GM12872 (cell line): ENCODE measurements at regions not wholly inside any gene's neighbourhood (a gene's known extent, or its start where the extent isn't known, plus 50 kb on each side); places are given as distances from the start of the nearest gene placed in this dataset.

Experiments used
- CTCF ChIP-seq: IDR thresholded peaks from 3 replicates; pipeline ENCODE4 v1.5.1; 2011; ENCODE audit warnings: low read depth, mild to moderate bottlenecking, low read length, moderate library complexity; ENCODE audit not compliant: insufficient read depth

GRCh38 chr5:125481506-125482465 is 735.3 kb upstream of the ZNF608 start:
- no peak for TF ChIP-seq CTCF

- no peak for TF ChIP-seq CTCF
Measured at GRCh38 chr5:125483609-125484008, 737.2 kb upstream of the ZNF608 start.

GRCh38 chr5:125484272-125484741 is 737.9 kb upstream of the ZNF608 start:
- TF ChIP-seq CTCF: no peak

- no peak for TF ChIP-seq CTCF
Measured at GRCh38 chr5:125484742-125485641, 738.6 kb upstream of the ZNF608 start.

- no peak for TF ChIP-seq CTCF
Measured at GRCh38 chr5:125485771-125486170, 739.3 kb upstream of the ZNF608 start.

GRCh38 chr5:125486634-125487033 is 740.2 kb upstream of the ZNF608 start:
- TF ChIP-seq CTCF: no peak

- TF ChIP-seq CTCF: no peak
Measured at GRCh38 chr5:125487231-125487630, 740.8 kb upstream of the ZNF608 start.
